ENCODE measurements at regions not wholly inside any gene's neighbourhood (a gene's known extent, or its start where the extent isn't known, plus 50 kb on each side); places are given as distances from the start of the nearest gene placed in this dataset.

GRCh38 chr4:136307765-136308164 is 1224.5 kb downstream of the PCDH18 start:
- no peak for TF ChIP-seq ZNF174 (tag by site-specific recombination; IDR thresholded peaks at IDR 0.05)
- no peak for TF ChIP-seq CTCF (tag by site-specific recombination; IDR thresholded peaks at IDR 0.05)
